Fibroblast of lung (primary cell): ENCODE measurements at regions not wholly inside any gene's neighbourhood (a gene's known extent, or its start where the extent isn't known, plus 50 kb on each side); places are given as distances from the start of the nearest gene placed in this dataset.

ENCODE experiments used
- CTCF ChIP-seq, 2 donors: IDR thresholded peaks in 1 of 2; conservative IDR thresholded peaks in 1 of 2; 1 replicate in 1 of 2; 2 replicates in 1 of 2; pipeline ENCODE4 v1.5.1; 2011 to 2012; ENCODE audit warnings: low read length in 2 of 2, control low read depth in 1 of 2, inconsistent platforms in 1 of 2, low read depth in 1 of 2, mild to moderate bottlenecking in 1 of 2
- EZH2 ChIP-seq: IDR thresholded peaks from 2 replicates; pipeline ENCODE4 v1.5.1; 2012; ENCODE audit warnings: low read length, control low read depth, mild to moderate bottlenecking; ENCODE audit errors: missing control alignments

DNA sequence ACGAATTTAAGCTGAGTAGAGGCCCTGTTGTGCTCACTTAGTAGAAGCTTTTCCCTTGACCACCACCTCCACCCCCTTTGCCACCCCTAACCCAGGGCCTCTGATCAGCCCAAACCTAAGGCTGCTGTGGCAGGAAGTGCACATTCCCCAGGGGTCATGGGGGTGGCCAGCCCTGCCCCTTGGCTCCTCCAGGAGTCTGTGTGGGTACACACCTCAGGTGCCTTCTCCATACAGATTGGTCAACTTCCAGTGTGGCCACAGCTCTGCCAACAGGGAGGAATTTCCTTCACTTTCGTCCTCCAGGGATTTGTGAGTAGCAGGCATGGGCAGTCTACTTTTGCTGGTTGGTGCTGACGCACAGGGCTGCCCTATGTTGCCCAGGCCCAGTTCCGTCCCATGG is 249.9 kb upstream of the ZNF32 start:
- TF ChIP-seq CTCF (conservative IDR thresholded peaks at IDR 0.05 in 1 of 2, IDR thresholded peaks at IDR 0.05 in 1 of 2; ENCODE audit: low read depth in 1 of 2, low read length in 2 of 2) = no peak
- no peak for TF ChIP-seq EZH2
